ENCODE measurements at regions not wholly inside any gene's neighbourhood (a gene's known extent, or its start where the extent isn't known, plus 50 kb on each side); places are given as distances from the start of the nearest gene placed in this dataset.

- Histone ChIP-seq H3K27ac (no peak overlapping the region), H3K9me3 (no peaks in the 10 kb centered on the region), H3K27me3 (no peaks in the 10 kb centered on the region), H3K4me3 (no peak overlapping the region), H3K36me3 (no peaks in the 10 kb centered on the region), H3K4me1 (no peaks in the 10 kb centered on the region)
- in situ Hi-C loops (cut with MboI; ENCODE audit: low pct_ligation_motif_present in 1 of 4, low pct_unique_long_range_greater_than_20kb in 1 of 4, low sequenced_read_pairs in 3 of 4): no loop called here
- no peak for DNase-seq
- intact Hi-C loops (cut with DNase I; ENCODE audit: low total_unique reads): no loop called here
- WGBS, 2 donors (ENCODE audit: low coverage in 1 of 2): 56% methylated on average over 2 of the region's 2 CpGs
- TF ChIP-seq EP300 (IDR thresholded peaks at IDR 0.05; ENCODE audit: low read depth): no peak
- no peak for TF ChIP-seq POLR2A (IDR thresholded peaks at IDR 0.05)
- TF ChIP-seq CTCF (IDR thresholded peaks at IDR 0.05): no peak
- no peak for TF ChIP-seq POLR2AphosphoS5 (IDR thresholded peaks at IDR 0.05)
These were observed 265.3 kb upstream of the NXPH2 start for GRCh38 chr2:139045524-139045923.

- no peak overlapping the region for H3K4me3 ChIP-seq
These were observed 253.9 kb upstream of the NXPH2 start for GRCh38 chr2:139034064-139034463.

GRCh38 chr2:139033300-139033699, 253.1 kb upstream of the NXPH2 start:
- Histone ChIP-seq H3K4me3 (no peak overlapping the region), H3K36me3 (no peaks in the 10 kb centered on the region)

More at GRCh38 chr2:139034064-139034463, 253.9 kb upstream of the NXPH2 start:
- in situ Hi-C loops (cut with MboI; ENCODE audit: low pct_ligation_motif_present in 1 of 4, low pct_unique_long_range_greater_than_20kb in 1 of 4, low sequenced_read_pairs in 3 of 4) (no loop called here), intact Hi-C loops (cut with DNase I; ENCODE audit: low total_unique reads) (no loop called here)
- Histone ChIP-seq H3K27me3 (no peaks in the 10 kb centered on the region), H3K4me1 (no peaks in the 10 kb centered on the region), H3K36me3 (no peaks in the 10 kb centered on the region), H3K9me3 (no peaks in the 10 kb centered on the region), H3K27ac (no peak overlapping the region)
- TF ChIP-seq POLR2A (IDR thresholded peaks at IDR 0.05) (no peak), CTCF (IDR thresholded peaks at IDR 0.05) (no peak), EP300 (IDR thresholded peaks at IDR 0.05; ENCODE audit: low read depth) (no peak), POLR2AphosphoS5 (IDR thresholded peaks at IDR 0.05) (no peak)
- DNase-seq: no peak

GRCh38 chr2:139031722-139032121, 251.5 kb upstream of the NXPH2 start:
- Histone ChIP-seq H3K4me1 (no peaks in the 10 kb centered on the region), H3K4me3 (no peak overlapping the region), H3K36me3 (no peaks in the 10 kb centered on the region), H3K27me3 (no peaks in the 10 kb centered on the region), H3K27ac (no peak overlapping the region), H3K9me3 (no peaks in the 10 kb centered on the region)
- intact Hi-C loops (cut with DNase I; ENCODE audit: low total_unique reads): no loop called here
- in situ Hi-C loops (cut with MboI; ENCODE audit: low pct_ligation_motif_present in 1 of 4, low pct_unique_long_range_greater_than_20kb in 1 of 4, low sequenced_read_pairs in 3 of 4): no loop called here
- DNase-seq: no peak
- no peak for TF ChIP-seq CTCF (IDR thresholded peaks at IDR 0.05)
- no peak for TF ChIP-seq EP300 (IDR thresholded peaks at IDR 0.05; ENCODE audit: low read depth)
- TF ChIP-seq POLR2AphosphoS5 (IDR thresholded peaks at IDR 0.05): no peak
- TF ChIP-seq POLR2A (IDR thresholded peaks at IDR 0.05): no peak

More at GRCh38 chr2:139033300-139033699, 253.1 kb upstream of the NXPH2 start:
- intact Hi-C loops (cut with DNase I; ENCODE audit: low total_unique reads): no loop called here
- DNase-seq: no peak
- TF ChIP-seq POLR2AphosphoS5 (IDR thresholded peaks at IDR 0.05): no peak
- TF ChIP-seq EP300 (IDR thresholded peaks at IDR 0.05; ENCODE audit: low read depth): no peak
- no peak for TF ChIP-seq POLR2A (IDR thresholded peaks at IDR 0.05)
- TF ChIP-seq CTCF (IDR thresholded peaks at IDR 0.05): no peak
- 24 to 50% methylated on average over 2 of the region's 2 CpGs for WGBS, 2 donors (ENCODE audit: low coverage in 1 of 2)
- Histone ChIP-seq H3K9me3 (no peaks in the 10 kb centered on the region), H3K27ac (no peak overlapping the region), H3K4me1 (no peaks in the 10 kb centered on the region), H3K27me3 (no peaks in the 10 kb centered on the region)
- in situ Hi-C loops (cut with MboI; ENCODE audit: low pct_ligation_motif_present in 1 of 4, low pct_unique_long_range_greater_than_20kb in 1 of 4, low sequenced_read_pairs in 3 of 4): no loop called here
